SK-N-SH (cell line): ENCODE measurements at regions not wholly inside any gene's neighbourhood (a gene's known extent, or its start where the extent isn't known, plus 50 kb on each side); places are given as distances from the start of the nearest gene placed in this dataset.

Experiments
- CTCF ChIA-PET: fragments of 300-600, 350-600 bp; formaldehyde crosslinking; extraction: SDS; loops from one replicate; lab custom pipeline; 2021; lab: Yijun Ruan, JAX
- POLR2A ChIA-PET: fragments of 350-600 bp; sonication (Branson Sonifier 250); formaldehyde crosslinking; extraction: SDS; loops from one replicate; lab custom pipeline; 2020; ENCODE audit warnings: antibody characterized with exemption, inconsistent platforms; lab: Yijun Ruan, JAX
- DNase-seq: peaks from one replicate; pipeline ENCODE4 v3.0.0; 2012
- H2AFZ ChIP-seq: fragments of 200-600 bp; sonication (generic); 2 replicates; pipeline ENCODE4 v1.8.1; 2016; ENCODE audit warnings: antibody characterized with exemption, mild to moderate bottlenecking, low read depth
- H3F3A ChIP-seq: fragments of 200-600 bp; sonication (generic); replicated peaks from 2 replicates; pipeline ENCODE3; 2016; ENCODE audit warnings: antibody characterized with exemption, mild to moderate bottlenecking; ENCODE audit not compliant: insufficient read depth
- H3K27ac ChIP-seq, 2 experiments: fragments of 200-500 bp in 1 of 2; fragments of 200-600 bp in 1 of 2; sonication (Bioruptor generic) in 1 of 2; sonication (generic), shearing (Covaris generic) in 1 of 2; 2 replicates each; pipeline versions ENCODE4 v1.5.1 to v1.6.1; 2014 to 2016; ENCODE audit warnings: low read depth in 2 of 2, inconsistent platforms in 1 of 2, low read length in 1 of 2, mild to moderate bottlenecking in 1 of 2, mixed read lengths in 1 of 2
- H3K27me3 ChIP-seq: fragments of 200-600 bp; sonication (generic), shearing (Covaris generic); 2 replicates; pipeline ENCODE4 v1.6.1; 2016; ENCODE audit warnings: mixed run types; ENCODE audit not compliant: insufficient read depth
- H3K36me3 ChIP-seq, 2 experiments: fragments of 200-500 bp in 1 of 2; fragments of 200-600 bp in 1 of 2; sonication (Bioruptor generic) in 1 of 2; sonication (generic) in 1 of 2; replicated peaks in 1 of 2; 2 replicates each; pipeline versions ENCODE3 to v1.5.1; 2014 to 2016; ENCODE audit warnings: low read length in 1 of 2, mild to moderate bottlenecking in 1 of 2; ENCODE audit not compliant: insufficient read depth in 2 of 2, control insufficient read depth in 1 of 2
- H3K4me1 ChIP-seq, 2 experiments: fragments of 200-500 bp in 1 of 2; fragments of 200-600 bp in 1 of 2; sonication (Bioruptor generic) in 1 of 2; sonication (generic), shearing (Covaris generic) in 1 of 2; 2 replicates each; pipeline versions ENCODE4 v1.5.1 to v1.6.1; 2014 to 2016; ENCODE audit warnings: low read depth in 1 of 2, low read length in 1 of 2, mixed run types in 1 of 2; ENCODE audit not compliant: insufficient read depth in 2 of 2, control insufficient read depth in 1 of 2
- H3K4me2 ChIP-seq: fragments of 200-600 bp; sonication (generic), shearing (Covaris generic); 2 replicates; pipeline ENCODE4 v1.6.1; 2017; ENCODE audit warnings: mixed run types
- H3K4me3 ChIP-seq, 2 experiments: fragments of 200-500 bp in 1 of 2; fragments of 200-600 bp in 1 of 2; sonication (Bioruptor generic) in 1 of 2; sonication (generic), shearing (Covaris generic) in 1 of 2; 2 replicates each; pipeline versions ENCODE4 v1.5.1 to v1.8.1; 2014 to 2016; ENCODE audit warnings: low read depth in 2 of 2, inconsistent platforms in 1 of 2, low read length in 1 of 2, mild to moderate bottlenecking in 1 of 2, mixed read lengths in 1 of 2, moderate library complexity in 1 of 2
- H3K79me2 ChIP-seq: fragments of 200-600 bp; sonication (generic); 2 replicates; pipeline ENCODE4 v1.8.1; 2017; ENCODE audit warnings: mild to moderate bottlenecking; ENCODE audit not compliant: insufficient read depth
- H3K9ac ChIP-seq: fragments of 200-600 bp; sonication (generic); 2 replicates; pipeline ENCODE4 v1.6.1; 2017; ENCODE audit warnings: mixed run types
- H3K9me2 ChIP-seq: fragments of 200-600 bp; sonication (generic); 2 replicates; pipeline ENCODE4 v1.6.1; 2017; ENCODE audit warnings: mixed run types
- H3K9me3 ChIP-seq: fragments of 200-600 bp; sonication (generic); 2 replicates; pipeline ENCODE4 v1.6.1; 2017; ENCODE audit warnings: mixed run types, mild to moderate bottlenecking, moderate library complexity
- H4K20me1 ChIP-seq: fragments of 200-600 bp; sonication (generic); 2 replicates; pipeline ENCODE4 v1.6.1; 2017; ENCODE audit warnings: mild to moderate bottlenecking, mixed run types; ENCODE audit not compliant: insufficient read depth
- CHD2 ChIP-seq: fragments of 150-350 bp; IDR thresholded peaks from 2 replicates; pipeline ENCODE4 v1.6.1; 2018; ENCODE audit warnings: low read length; ENCODE audit not compliant: partially characterized antibody
- EZH2phosphoT487 ChIP-seq: fragments of 200-600 bp; sonication (generic); IDR thresholded peaks from 2 replicates; pipeline ENCODE4 v1.6.1; 2017; ENCODE audit warnings: low read depth, mixed run types, mild to moderate bottlenecking, antibody characterized with exemption, moderate library complexity, borderline replicate concordance
- MEF2A ChIP-seq: IDR thresholded peaks from 2 replicates; pipeline ENCODE4 v1.4.0; 2012; ENCODE audit warnings: low read depth, borderline replicate concordance
- RCOR1 ChIP-seq: fragments of 150-350 bp; IDR thresholded peaks from 2 replicates; pipeline ENCODE4 v1.6.1; 2017; ENCODE audit warnings: antibody characterized with exemption, low read length
- TAF1 ChIP-seq: IDR thresholded peaks from 2 replicates; pipeline ENCODE4 v1.6.1; 2012; ENCODE audit warnings: low read depth, mild to moderate bottlenecking, low read length, moderate library complexity, borderline replicate concordance
- TEAD4 ChIP-seq: IDR thresholded peaks from 2 replicates; pipeline ENCODE4 v1.4.0; 2012; ENCODE audit warnings: mild to moderate bottlenecking, borderline replicate concordance; ENCODE audit not compliant: insufficient read depth
- WGBS: methylation state at CpG from one replicate; pipeline ENCODE4 v1.1.6; 2017; ENCODE audit warnings: low lambda C conversion rate; 5-methylcytosine and 5-hydroxymethylcytosine counted together
- TF ChIP-seq, protein P1 (sequence below): IDR thresholded peaks from 2 replicates; pipeline ENCODE4 v1.4.0; 2012; ENCODE audit warnings: low read depth, borderline replicate concordance
- TF ChIP-seq, protein P2 (sequence below): IDR thresholded peaks from 2 replicates; pipeline ENCODE4 v1.6.1; 2012; ENCODE audit warnings: mild to moderate bottlenecking, low read depth, low read length, moderate library complexity
- TF ChIP-seq, protein P3 (sequence below): IDR thresholded peaks from 2 replicates; pipeline ENCODE4 v1.4.0; 2012; ENCODE audit warnings: low read depth
- TF ChIP-seq, protein P4 (sequence below): IDR thresholded peaks from 2 replicates; pipeline ENCODE4; 2012

DNA sequence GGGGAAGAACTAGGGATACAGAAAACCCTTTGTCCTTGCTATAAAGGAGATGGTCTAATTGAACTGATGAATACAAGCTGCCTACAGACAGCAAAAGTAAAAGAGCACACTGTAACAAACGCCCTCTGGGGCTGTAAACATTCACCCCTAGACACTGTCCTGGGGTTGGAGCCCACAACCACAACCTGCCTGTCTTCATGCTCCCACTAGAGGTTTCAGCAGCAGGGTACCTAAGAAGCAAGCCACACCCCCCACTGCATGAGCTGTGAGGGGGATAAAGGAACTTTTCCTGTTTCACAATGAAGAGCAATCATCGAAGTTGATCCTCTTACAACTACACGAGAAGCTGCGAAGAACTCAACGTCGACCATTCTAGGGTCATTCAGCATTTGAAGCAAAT lies 90.5 kb upstream of the LUZP2 start (continued):
- TF ChIP-seq, protein P1, sequence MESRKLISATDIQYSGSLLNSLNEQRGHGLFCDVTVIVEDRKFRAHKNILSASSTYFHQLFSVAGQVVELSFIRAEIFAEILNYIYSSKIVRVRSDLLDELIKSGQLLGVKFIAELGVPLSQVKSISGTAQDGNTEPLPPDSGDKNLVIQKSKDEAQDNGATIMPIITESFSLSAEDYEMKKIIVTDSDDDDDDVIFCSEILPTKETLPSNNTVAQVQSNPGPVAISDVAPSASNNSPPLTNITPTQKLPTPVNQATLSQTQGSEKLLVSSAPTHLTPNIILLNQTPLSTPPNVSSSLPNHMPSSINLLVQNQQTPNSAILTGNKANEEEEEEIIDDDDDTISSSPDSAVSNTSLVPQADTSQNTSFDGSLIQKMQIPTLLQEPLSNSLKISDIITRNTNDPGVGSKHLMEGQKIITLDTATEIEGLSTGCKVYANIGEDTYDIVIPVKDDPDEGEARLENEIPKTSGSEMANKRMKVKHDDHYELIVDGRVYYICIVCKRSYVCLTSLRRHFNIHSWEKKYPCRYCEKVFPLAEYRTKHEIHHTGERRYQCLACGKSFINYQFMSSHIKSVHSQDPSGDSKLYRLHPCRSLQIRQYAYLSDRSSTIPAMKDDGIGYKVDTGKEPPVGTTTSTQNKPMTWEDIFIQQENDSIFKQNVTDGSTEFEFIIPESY, result no peak
- no peak for TF ChIP-seq RCOR1
- TF ChIP-seq, all 33 proteins: peak for 0

DNA sequence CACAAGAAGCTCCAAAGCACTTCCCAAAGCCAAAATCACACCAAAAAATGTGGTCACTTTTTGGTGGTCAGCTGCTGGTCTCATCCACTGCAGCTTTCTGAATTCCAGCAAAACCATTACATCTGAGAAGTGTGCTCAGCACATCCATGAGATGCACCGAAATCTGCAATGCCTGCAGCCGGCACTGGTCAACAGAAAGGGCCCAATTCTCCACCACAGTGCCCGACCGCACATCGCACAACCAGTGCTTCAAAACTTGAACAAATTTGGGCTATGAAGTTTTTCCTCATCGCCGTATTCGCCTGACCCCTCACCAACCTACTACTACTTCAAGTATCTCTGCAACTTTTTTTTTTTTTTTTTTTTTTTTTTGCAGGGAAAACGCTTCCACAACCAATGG lies 89.9 kb upstream of the LUZP2 start:
- H3K4me1 ChIP-seq, result no peaks in the 10 kb centered on the region
- no peak overlapping the region for H3K4me3 ChIP-seq
- H3F3A ChIP-seq, result no peaks in the 10 kb centered on the region
- no peaks in the 10 kb centered on the region for H3K27me3 ChIP-seq
- H3K79me2 ChIP-seq, result no peaks in the 10 kb centered on the region
- POLR2A ChIA-PET, result no interaction called here
- DNase-seq, result no peak
- no peak overlapping the region for H2AFZ ChIP-seq
- no peak overlapping the region for H3K4me2 ChIP-seq
- 73% methylated on average over 7 of the region's 9 CpGs for WGBS
- TF ChIP-seq MEF2A, result no peak
- TF ChIP-seq, protein P2, sequence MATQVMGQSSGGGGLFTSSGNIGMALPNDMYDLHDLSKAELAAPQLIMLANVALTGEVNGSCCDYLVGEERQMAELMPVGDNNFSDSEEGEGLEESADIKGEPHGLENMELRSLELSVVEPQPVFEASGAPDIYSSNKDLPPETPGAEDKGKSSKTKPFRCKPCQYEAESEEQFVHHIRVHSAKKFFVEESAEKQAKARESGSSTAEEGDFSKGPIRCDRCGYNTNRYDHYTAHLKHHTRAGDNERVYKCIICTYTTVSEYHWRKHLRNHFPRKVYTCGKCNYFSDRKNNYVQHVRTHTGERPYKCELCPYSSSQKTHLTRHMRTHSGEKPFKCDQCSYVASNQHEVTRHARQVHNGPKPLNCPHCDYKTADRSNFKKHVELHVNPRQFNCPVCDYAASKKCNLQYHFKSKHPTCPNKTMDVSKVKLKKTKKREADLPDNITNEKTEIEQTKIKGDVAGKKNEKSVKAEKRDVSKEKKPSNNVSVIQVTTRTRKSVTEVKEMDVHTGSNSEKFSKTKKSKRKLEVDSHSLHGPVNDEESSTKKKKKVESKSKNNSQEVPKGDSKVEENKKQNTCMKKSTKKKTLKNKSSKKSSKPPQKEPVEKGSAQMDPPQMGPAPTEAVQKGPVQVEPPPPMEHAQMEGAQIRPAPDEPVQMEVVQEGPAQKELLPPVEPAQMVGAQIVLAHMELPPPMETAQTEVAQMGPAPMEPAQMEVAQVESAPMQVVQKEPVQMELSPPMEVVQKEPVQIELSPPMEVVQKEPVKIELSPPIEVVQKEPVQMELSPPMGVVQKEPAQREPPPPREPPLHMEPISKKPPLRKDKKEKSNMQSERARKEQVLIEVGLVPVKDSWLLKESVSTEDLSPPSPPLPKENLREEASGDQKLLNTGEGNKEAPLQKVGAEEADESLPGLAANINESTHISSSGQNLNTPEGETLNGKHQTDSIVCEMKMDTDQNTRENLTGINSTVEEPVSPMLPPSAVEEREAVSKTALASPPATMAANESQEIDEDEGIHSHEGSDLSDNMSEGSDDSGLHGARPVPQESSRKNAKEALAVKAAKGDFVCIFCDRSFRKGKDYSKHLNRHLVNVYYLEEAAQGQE, result no peak
- TF ChIP-seq, protein P3, sequence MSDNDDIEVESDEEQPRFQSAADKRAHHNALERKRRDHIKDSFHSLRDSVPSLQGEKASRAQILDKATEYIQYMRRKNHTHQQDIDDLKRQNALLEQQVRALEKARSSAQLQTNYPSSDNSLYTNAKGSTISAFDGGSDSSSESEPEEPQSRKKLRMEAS, result no peak
- TF ChIP-seq, protein P4, sequence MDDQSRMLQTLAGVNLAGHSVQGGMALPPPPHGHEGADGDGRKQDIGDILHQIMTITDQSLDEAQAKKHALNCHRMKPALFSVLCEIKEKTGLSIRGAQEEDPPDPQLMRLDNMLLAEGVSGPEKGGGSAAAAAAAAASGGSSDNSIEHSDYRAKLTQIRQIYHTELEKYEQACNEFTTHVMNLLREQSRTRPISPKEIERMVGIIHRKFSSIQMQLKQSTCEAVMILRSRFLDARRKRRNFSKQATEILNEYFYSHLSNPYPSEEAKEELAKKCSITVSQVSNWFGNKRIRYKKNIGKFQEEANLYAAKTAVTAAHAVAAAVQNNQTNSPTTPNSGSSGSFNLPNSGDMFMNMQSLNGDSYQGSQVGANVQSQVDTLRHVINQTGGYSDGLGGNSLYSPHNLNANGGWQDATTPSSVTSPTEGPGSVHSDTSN, result no peak
- TF ChIP-seq TAF1, result no peak
- TF ChIP-seq CHD2, result no peak
- TF ChIP-seq EZH2phosphoT487, result no peak
- no peak for TF ChIP-seq RCOR1
- TF ChIP-seq TEAD4, result no peak
- no peaks in the 10 kb centered on the region for H4K20me1 ChIP-seq
- no peaks in the 10 kb centered on the region for H3K9me2 ChIP-seq
- no peak overlapping the region for H3K27ac ChIP-seq
- no peaks in the 10 kb centered on the region for H3K36me3 ChIP-seq
- H3K9ac ChIP-seq, result no peak overlapping the region
- CTCF ChIA-PET, result interaction anchor here (0.7 kb wide), 1 partner anchor 1293 kb away, joined by 3 read pairs; no protein-coding TSS in a partner anchor
- H3K9me3 ChIP-seq, result no peaks in the 10 kb centered on the region
